IPS-NIHi7 (cell line): ENCODE measurements at regions not wholly inside any gene's neighbourhood (a gene's known extent, or its start where the extent isn't known, plus 50 kb on each side); places are given as distances from the start of the nearest gene placed in this dataset.
A peak's percentile ranks its signal among the peaks of the same experiment; 100 is the strongest.
"Not testable (repeated sequence)": the region's sequence is repeated elsewhere in the genome, so short reads cannot be mapped to it uniquely, and the experiment has no call there.

Experiments
- DNase-seq: peaks from one replicate; pipeline ENCODE4 v3.0.0; 2012; ENCODE audit warnings: mixed read lengths; ENCODE audit errors: extremely low spot score

DNA sequence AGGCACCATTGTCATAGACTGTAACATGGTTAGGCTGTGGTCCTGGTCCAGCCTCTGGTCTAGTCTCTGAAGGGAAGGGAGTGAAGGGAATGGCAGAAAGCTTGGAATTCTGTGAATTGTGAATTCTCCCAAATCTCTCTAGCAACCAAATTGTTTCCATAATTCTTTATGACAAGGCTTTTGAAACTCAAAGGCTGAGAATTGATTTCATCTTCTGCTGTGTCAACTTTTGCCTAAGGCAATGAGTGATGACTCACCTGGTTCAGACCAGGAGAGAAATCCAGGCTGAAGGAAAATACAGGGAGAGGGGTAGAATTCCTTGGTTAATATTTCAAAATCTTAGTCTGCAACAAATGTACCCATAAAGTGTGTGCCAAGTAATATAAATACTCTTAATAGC lies 82.6 kb upstream of the ADPGK start:
- no peak for DNase-seq

DNA sequence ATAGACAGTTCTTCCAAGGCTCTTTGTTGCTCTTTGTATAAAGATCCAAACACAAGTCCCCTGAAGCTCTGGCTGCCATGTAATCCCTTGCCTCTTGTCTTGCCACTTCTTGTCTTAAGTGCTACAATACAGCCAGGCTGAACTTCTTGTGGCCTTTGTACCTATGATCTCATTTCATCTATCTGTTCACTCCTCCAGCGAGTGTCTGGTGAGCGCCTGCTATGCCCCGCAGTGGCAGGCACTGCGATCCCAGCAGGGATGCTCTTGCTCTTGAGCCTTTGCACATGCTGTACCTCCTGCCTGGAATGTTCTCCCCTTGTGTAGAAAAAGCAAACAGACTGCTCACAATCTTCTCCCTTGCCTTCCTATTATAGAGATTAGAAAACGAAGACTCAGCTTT lies 81.9 kb upstream of the ADPGK start:
- DNase-seq = no peak

- no peak for DNase-seq
Measured at GRCh38 chr15:72864681-72865080, 81.1 kb upstream of the ADPGK start.

DNA sequence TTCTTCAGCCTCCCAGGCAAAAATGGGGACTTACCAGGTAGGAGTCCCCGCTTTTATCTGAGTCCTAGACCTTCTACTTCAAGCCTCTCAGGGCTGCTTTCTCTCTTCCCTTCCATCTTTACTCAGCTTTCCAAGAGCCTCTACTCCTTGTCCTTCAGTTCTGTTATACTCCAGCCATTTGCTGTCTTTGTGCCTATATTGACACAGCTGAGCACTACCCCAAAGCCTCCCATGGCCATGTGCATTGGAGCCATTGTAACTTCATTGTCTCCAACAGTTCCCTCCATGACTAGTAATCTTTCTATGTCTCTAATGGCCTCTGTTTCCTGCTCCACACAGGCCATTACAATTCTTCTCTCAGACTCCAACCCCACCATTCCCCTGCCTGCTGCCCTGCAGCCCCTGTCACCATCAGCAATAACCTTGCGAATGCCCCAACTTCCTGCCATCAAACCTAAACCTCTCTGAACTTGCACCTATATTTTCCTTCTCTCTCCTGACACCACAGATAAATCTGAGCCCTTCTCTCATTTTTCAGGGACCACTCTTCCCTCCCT lies 77.9 kb upstream of the ADPGK start:
- no peak for DNase-seq

DNA sequence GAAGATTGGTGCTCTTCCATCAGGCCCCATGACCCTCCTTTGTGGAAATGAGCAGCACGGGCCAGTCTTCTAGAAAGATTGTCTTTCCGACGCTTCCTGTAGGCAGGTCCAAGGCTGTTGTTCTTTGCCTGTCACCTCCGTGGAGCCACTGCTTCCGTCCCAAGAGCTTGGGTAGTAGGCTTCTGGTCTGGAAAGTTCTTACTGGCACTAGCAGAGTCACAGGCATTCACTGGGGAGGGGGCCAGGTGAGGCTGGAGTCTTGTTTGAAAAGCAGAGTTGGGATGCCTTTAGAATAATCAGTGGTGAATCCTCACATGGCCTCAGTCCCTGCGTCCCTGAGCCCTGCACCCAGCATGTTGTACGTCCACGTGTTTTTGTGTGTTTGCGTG lies 76.2 kb upstream of the ADPGK start:
- DNase-seq = no peak

DNA sequence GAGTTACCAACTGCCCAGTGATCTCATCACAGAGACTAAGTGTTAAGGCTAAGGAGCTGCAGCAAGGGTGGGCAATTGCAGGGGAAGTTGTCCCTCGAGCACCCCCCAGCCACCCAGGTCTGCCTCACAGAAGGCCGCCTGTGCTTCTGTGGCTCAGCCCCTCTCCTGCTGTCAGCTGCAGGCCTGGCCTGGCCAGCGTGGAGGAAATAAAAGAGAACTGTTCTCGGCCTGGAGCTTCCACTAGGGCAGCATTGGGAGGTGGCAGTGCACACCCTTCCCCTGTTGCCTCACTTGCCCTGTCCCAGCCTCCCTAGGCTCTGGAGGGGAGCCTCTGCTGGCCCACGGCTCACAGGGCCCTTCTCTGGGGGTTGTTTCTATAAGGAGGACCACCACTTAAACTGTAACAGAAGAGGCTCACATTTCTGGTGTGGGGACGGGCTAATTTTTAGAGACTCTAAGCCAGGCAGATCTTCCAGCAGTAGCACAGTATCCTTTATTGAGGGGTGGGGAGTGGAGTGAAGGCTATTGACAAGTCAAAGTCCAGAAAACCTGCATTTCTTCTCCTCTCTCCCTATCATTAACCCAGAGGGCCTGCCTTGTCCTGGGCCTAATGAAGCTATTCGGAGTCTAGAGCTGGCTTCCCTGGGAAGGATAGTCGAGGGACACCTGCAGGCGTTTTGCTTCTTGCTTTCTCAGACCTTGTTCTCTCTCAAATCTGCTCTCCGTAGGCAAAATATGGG lies 75.6 kb upstream of the ADPGK start:
- no peak for DNase-seq

DNA sequence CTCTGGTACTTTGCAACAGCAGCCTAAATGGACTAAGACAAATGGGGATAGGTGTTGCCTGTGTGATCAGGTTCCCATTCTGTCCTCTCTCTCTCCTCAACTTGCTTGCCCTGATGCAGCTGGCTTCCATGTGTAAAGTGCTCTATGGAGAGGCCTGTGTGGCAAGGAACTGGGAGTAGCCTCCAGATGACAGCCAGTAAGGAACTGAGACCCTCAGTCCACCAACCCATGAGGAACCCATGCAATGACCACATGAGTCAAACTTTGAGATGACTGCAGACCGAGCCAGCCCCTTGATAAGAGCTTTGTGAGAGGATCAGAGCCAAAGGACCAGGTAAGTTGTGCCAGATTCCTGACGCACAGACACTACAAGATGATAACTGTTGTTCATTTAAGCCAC lies 74.6 kb upstream of the ADPGK start:
- DNase-seq = no peak

- no peak for DNase-seq
Measured at GRCh38 chr15:72857331-72858063, 73.9 kb upstream of the ADPGK start.

GRCh38 chr15:72856549-72857040 lies 73.0 kb upstream of the ADPGK start:
- DNase-seq = peak; percentile 8

- no peak for DNase-seq
Measured at GRCh38 chr15:72855791-72856190, 72.2 kb upstream of the ADPGK start.

DNA sequence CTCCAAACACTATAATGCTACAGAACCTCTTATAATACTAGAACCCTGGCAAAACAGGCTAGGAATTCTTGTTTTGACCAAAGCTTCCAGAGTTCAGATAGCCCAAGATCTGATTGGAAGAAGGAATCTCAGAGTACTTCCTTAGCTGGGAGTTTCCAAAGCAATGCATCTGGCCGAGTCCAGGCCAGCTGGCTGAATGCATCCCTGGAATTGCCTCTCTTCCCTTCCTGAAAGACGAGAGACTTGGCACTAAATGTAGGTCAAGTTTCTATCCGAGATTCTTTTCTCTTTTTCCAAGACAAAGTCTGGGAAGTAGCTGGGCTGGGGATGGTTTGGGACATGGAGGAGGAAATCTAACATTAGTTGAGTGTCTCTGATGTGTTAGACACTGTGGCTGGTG lies 68.7 kb upstream of the ADPGK start:
- DNase-seq = no peak

- no peak for DNase-seq
Measured at GRCh38 chr15:72851586-72851985, 68.0 kb upstream of the ADPGK start.

GRCh38 chr15:72850833-72851232 lies 67.3 kb upstream of the ADPGK start:
- DNase-seq = no peak

DNA sequence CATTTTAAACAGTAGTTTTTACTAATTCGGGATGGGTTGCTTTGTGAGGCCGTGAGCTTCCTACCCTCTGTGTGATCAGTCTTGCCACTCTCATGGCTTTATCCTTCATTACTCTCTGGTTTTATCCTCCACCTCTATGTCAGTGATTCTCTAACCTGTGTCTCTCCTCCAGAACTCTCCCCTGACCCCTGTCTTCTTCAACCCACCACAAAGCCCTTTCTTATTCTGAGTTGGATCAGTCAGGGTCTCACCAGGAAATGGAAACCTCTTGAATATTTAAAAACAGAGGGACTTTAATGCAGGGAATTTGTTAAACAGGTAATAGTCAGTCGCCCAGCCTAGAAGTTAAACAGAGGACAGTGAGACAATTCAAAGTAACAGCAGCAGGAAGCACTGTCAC lies 64.2 kb upstream of the ADPGK start:
- no peak for DNase-seq

DNA sequence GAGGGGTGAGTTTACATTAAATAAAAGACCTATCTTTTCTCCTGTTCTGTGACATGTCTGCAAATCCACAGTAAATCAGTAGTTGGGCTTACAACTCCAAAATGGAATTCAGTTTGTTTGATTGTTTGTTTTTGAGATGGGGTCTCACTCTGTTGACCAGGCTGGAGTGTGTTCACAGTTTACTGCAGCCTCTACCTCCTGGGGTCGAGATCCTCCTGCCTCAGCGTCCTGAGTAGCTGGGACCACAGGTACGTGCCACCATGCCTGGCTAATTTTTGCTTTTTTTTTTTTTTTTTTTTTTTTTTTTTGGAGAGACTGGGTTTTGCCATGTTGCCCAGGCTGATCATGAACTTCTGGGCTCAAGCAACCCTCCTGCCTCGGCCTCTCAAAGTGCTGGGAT lies 63.5 kb upstream of the ADPGK start:
- no peak for DNase-seq

- DNase-seq = no peak
Measured at GRCh38 chr15:72845981-72846383, 62.4 kb upstream of the ADPGK start.

DNA sequence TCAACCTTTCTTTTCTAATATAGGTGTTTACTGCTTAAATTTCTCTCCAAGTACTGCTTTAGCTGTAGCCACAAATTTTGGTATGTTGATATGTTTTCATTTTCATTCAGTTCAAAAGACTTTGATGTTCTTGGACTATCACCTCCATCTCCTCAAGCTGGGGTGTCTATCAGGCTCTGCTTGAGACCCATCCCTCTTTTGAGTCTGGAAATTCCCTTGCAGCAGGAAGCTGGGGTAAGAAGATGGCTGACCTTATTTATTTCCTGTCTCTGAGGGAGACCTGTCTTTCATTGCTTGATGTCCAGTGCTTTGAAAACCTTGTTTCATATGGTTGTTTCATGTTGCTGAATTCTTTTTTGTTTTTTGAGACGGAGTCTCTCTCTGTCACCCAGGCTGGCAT lies 60.5 kb upstream of the ADPGK start:
- no peak for DNase-seq

DNA sequence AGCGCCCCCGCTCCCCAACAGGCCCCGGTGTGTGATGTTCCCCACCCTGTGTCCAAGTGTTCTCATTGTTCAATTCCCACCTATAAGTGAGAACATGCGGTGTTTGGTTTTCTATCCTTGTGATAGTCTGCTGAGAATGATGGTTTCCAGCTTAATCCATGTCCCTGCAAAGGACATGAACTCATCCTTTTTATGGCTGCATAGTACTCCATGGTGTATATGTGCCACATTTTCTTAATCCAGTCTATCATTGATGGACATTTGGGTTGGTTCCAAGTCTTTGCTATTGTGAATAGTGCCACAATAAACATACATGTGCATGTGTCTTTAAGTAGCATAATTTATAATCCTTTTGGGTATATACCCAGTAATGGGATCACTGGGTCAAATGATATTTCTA lies 59.8 kb upstream of the ADPGK start:
- DNase-seq = not testable (repeated sequence)

DNA sequence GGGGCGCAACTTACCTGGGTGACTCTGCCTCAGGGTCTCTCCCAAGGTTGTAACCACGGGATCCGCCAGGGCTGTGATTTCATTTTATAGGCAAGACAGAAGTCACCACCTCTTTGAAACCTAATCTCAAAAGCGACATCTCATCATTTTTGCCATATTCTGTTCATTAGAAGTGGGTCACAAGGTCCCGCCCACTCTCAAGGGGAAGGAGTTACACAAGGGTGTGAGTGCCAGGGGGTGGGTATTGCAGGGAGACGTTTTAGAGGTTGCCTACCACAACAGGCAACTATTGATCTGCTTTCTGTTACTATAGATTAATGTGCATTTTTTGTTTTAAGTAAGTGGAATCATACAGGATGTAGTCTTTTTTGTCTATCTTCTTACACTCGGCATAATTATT lies 56.6 kb upstream of the ADPGK start:
- DNase-seq = no peak

GRCh38 chr15:72838311-72838731 lies 54.8 kb upstream of the ADPGK start:
- DNase-seq = no peak

GRCh38 chr15:72836676-72837330 lies 53.2 kb upstream of the ADPGK start:
- DNase-seq = no peak

DNA sequence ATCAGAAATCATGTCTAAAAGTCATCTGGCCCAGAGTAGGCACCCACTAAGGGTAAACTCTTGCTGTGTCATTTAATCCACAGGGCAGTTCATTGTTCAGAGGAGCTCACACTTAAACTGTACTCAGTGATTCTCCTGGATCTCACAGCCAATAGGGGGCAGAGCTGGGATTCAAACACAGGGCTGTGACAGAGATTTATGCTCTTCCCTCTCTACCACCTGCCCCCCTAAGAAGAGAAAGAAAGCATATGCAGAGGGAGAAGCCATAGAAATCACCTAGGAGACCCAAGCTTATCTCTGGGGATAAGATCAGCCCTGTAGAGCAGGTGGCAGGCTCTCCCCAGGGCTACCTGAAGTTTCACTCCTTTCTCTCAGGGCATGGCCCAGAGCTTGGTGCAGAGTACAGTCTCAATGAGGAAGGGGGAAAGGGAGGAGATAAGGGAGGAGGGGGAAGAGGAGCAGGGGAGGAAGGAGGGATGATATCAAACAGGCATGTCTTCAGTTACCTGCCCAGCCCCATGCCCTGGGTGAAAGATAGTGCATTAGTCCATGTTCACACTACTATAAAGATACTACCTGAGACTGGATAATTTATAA lies 51.8 kb upstream of the ADPGK start:
- peak; percentile 77 for DNase-seq
